ENCODE measurements at regions not wholly inside any gene's neighbourhood (a gene's known extent, or its start where the extent isn't known, plus 50 kb on each side); places are given as distances from the start of the nearest gene placed in this dataset.
"Not testable (repeated sequence)": the region's sequence is repeated elsewhere in the genome, so short reads cannot be mapped to it uniquely, and the experiment has no call there.

GRCh38 chr6:165770397-165771082 is 107.5 kb upstream of the PDE10A start:
- no peak for DNase-seq

- DNase-seq, result no peak
Observed at GRCh38 chr6:165769884-165770283, 106.8 kb upstream of the PDE10A start.

GRCh38 chr6:165769401-165769800 is 106.4 kb upstream of the PDE10A start:
- no peak for DNase-seq

- no peak for DNase-seq
Observed at GRCh38 chr6:165768961-165769360, 105.9 kb upstream of the PDE10A start.

GRCh38 chr6:165767228-165767627 is 104.2 kb upstream of the PDE10A start:
- no peak for DNase-seq

GRCh38 chr6:165766457-165766856 is 103.4 kb upstream of the PDE10A start:
- DNase-seq, result no peak

GRCh38 chr6:165766026-165766425 is 103.0 kb upstream of the PDE10A start:
- DNase-seq, result no peak

- not testable (repeated sequence) for DNase-seq
Observed at GRCh38 chr6:165765256-165765655, 102.2 kb upstream of the PDE10A start.

GRCh38 chr6:165762876-165763275 is 99.8 kb upstream of the PDE10A start:
- DNase-seq, result no peak

- DNase-seq, result no peak
Observed at GRCh38 chr6:165762125-165762524, 99.1 kb upstream of the PDE10A start.

- DNase-seq, result no peak
Observed at GRCh38 chr6:165760803-165761185, 97.8 kb upstream of the PDE10A start.

GRCh38 chr6:165760126-165760802 is 97.2 kb upstream of the PDE10A start:
- DNase-seq, result no peak

- DNase-seq, result no peak
Observed at GRCh38 chr6:165758441-165758840, 95.4 kb upstream of the PDE10A start.

GRCh38 chr6:165755583-165755982 is 92.5 kb upstream of the PDE10A start:
- no peak for DNase-seq

GRCh38 chr6:165753506-165753905 is 90.5 kb upstream of the PDE10A start:
- DNase-seq, result no peak

GRCh38 chr6:165752451-165752850 is 89.4 kb upstream of the PDE10A start:
- no peak for DNase-seq

GRCh38 chr6:165751486-165751885 is 88.4 kb upstream of the PDE10A start:
- DNase-seq, result no peak

GRCh38 chr6:165749163-165749562 is 86.1 kb upstream of the PDE10A start:
- DNase-seq, result no peak

GRCh38 chr6:165748390-165748789 is 85.3 kb upstream of the PDE10A start:
- DNase-seq, result no peak

GRCh38 chr6:165747963-165748362 is 84.9 kb upstream of the PDE10A start:
- DNase-seq, result no peak

- DNase-seq, result no peak
Observed at GRCh38 chr6:165746331-165746730, 83.3 kb upstream of the PDE10A start.

GRCh38 chr6:165745492-165745891 is 82.5 kb upstream of the PDE10A start:
- no peak for DNase-seq

GRCh38 chr6:165744555-165745228 is 81.7 kb upstream of the PDE10A start:
- no peak for DNase-seq

GRCh38 chr6:165743366-165743898 is 80.4 kb upstream of the PDE10A start:
- DNase-seq, result no peak

Data from Kasumi-1 (cell line).